ENCODE measurements at regions not wholly inside any gene's neighbourhood (a gene's known extent, or its start where the extent isn't known, plus 50 kb on each side); places are given as distances from the start of the nearest gene placed in this dataset.

- Histone ChIP-seq H3K27me3 (ENCODE audit: control insufficient read depth, insufficient read depth, low read length) (no peaks in the 10 kb centered on the region), H3K27ac (ENCODE audit: low read length) (no peak overlapping the region), H3K36me3 (ENCODE audit: control insufficient read depth, insufficient read depth, low read length) (no peaks in the 10 kb centered on the region), H3K9me3 (ENCODE audit: control insufficient read depth, insufficient read depth, low read length) (peaks cover 2% of the 10 kb centered on the region), H3K4me3 (ENCODE audit: low read length) (no peak overlapping the region), H3K4me1 (ENCODE audit: control insufficient read depth, insufficient read depth, low read length) (no peaks in the 10 kb centered on the region)
- intact Hi-C loops (cut with micrococcal nuclease) = no loop called here
- Mint-ChIP-seq H3K4me1 (no peaks in the 10 kb centered on the region), H3K36me3 (no peaks in the 10 kb centered on the region), H3K9me3 (no peaks in the 10 kb centered on the region), H3K4me3 (no peak overlapping the region), H3K27ac (no peak overlapping the region), H3K27me3 (ENCODE audit: low read depth in 2 of 2) (no peaks in the 10 kb centered on the region)
- WGBS (ENCODE audit: insufficient coverage) = 92% methylated on average over 2 of the region's 2 CpGs
- no peak for TF ChIP-seq CTCF (IDR thresholded peaks at IDR 0.05)
- DNase-seq (no peak), ATAC-seq (no peak)
Observed at GRCh38 chr3:182135056-182135455, 423.3 kb downstream of the SOX2 start.

- H3K9me3 Mint-ChIP-seq = no peaks in the 10 kb centered on the region
- Histone ChIP-seq H3K36me3 (ENCODE audit: control insufficient read depth, insufficient read depth, low read length) (no peaks in the 10 kb centered on the region), H3K9me3 (ENCODE audit: control insufficient read depth, insufficient read depth, low read length) (peaks cover 2% of the 10 kb centered on the region), H3K27me3 (ENCODE audit: control insufficient read depth, insufficient read depth, low read length) (no peaks in the 10 kb centered on the region), H3K4me3 (ENCODE audit: low read length) (no peak overlapping the region), H3K27ac (ENCODE audit: low read length) (no peak overlapping the region), H3K4me1 (ENCODE audit: control insufficient read depth, insufficient read depth, low read length) (no peaks in the 10 kb centered on the region)
- no peaks in the 10 kb centered on the region for H3K4me1 Mint-ChIP-seq
- H3K4me3 Mint-ChIP-seq = no peak overlapping the region
- H3K27ac Mint-ChIP-seq = no peak overlapping the region
- DNase-seq (no peak), ATAC-seq (no peak)
- intact Hi-C loops (cut with micrococcal nuclease) = no loop called here
- 81% methylated on average over 4 of the region's 6 CpGs for WGBS (ENCODE audit: insufficient coverage)
- TF ChIP-seq CTCF (IDR thresholded peaks at IDR 0.05) = no peak
- no peaks in the 10 kb centered on the region for H3K27me3 Mint-ChIP-seq (ENCODE audit: low read depth in 2 of 2)
- H3K36me3 Mint-ChIP-seq = no peaks in the 10 kb centered on the region
Observed at GRCh38 chr3:182136008-182136910, 424.5 kb downstream of the SOX2 start.

GRCh38 chr3:182138393-182138792 lies 426.7 kb downstream of the SOX2 start:
- WGBS (ENCODE audit: insufficient coverage) = no CpG with 5 or more reads among the region's 1 CpG

More at GRCh38 chr3:182138393-182138792, 426.7 kb downstream of the SOX2 start:
- H3K36me3 Mint-ChIP-seq = no peaks in the 10 kb centered on the region
- no peak overlapping the region for H3K27ac Mint-ChIP-seq
- H3K4me3 ChIP-seq (ENCODE audit: low read length) = no peak overlapping the region
- ATAC-seq (no peak), DNase-seq (no peak)
- intact Hi-C loops (cut with micrococcal nuclease) = no loop called here
- no peak for TF ChIP-seq CTCF (IDR thresholded peaks at IDR 0.05)
- no peaks in the 10 kb centered on the region for H3K36me3 ChIP-seq (ENCODE audit: control insufficient read depth, insufficient read depth, low read length)
- H3K9me3 Mint-ChIP-seq = no peaks in the 10 kb centered on the region
- H3K27ac ChIP-seq (ENCODE audit: low read length) = no peak overlapping the region
- H3K9me3 ChIP-seq (ENCODE audit: control insufficient read depth, insufficient read depth, low read length) = peaks cover 2% of the 10 kb centered on the region
- H3K4me3 Mint-ChIP-seq = no peak overlapping the region
- no peaks in the 10 kb centered on the region for H3K4me1 ChIP-seq (ENCODE audit: control insufficient read depth, insufficient read depth, low read length)
- H3K27me3 ChIP-seq (ENCODE audit: control insufficient read depth, insufficient read depth, low read length) = no peaks in the 10 kb centered on the region
- H3K27me3 Mint-ChIP-seq (ENCODE audit: low read depth in 2 of 2) = no peaks in the 10 kb centered on the region
- no peaks in the 10 kb centered on the region for H3K4me1 Mint-ChIP-seq
